GM06990 (cell line): ENCODE measurements at regions not wholly inside any gene's neighbourhood (a gene's known extent, or its start where the extent isn't known, plus 50 kb on each side); places are given as distances from the start of the nearest gene placed in this dataset.

Experiments used
- DNase-seq: peaks from one replicate; pipeline ENCODE4 v3.0.0-alpha.2; 2011; ENCODE audit not compliant: insufficient read length; ENCODE audit errors: extremely low read depth
- H3K27me3 ChIP-seq: replicated peaks from 2 replicates; pipeline ENCODE4 v1.6.0; 2011; ENCODE audit warnings: low read length; ENCODE audit not compliant: control insufficient read depth, insufficient read depth
- H3K36me3 ChIP-seq: 2 replicates; pipeline ENCODE4 v1.5.1; 2011; ENCODE audit warnings: low read length; ENCODE audit not compliant: control insufficient read depth, insufficient read depth
- H3K4me3 ChIP-seq: replicated peaks from 2 replicates; pipeline ENCODE4 v1.5.1; 2011; ENCODE audit warnings: low read depth, mild to moderate bottlenecking, control low read depth, low read length
- CTCF ChIP-seq: IDR thresholded peaks from 2 replicates; pipeline ENCODE4 v1.5.1; 2011; ENCODE audit warnings: low read length, control low read depth, mild to moderate bottlenecking, inconsistent platforms; ENCODE audit not compliant: insufficient read depth, poor library complexity, severe bottlenecking

GRCh38 chr9:113741886-113742854, 133.9 kb upstream of the ZNF618 start:
- TF ChIP-seq CTCF = no peak
- DNase-seq = no peak
- Histone ChIP-seq H3K4me3 (no peak overlapping the region), H3K27me3 (no peaks in the 10 kb centered on the region; the same call in 1 of the 2 replicates), H3K36me3 (no peaks in the 10 kb centered on the region)

DNA sequence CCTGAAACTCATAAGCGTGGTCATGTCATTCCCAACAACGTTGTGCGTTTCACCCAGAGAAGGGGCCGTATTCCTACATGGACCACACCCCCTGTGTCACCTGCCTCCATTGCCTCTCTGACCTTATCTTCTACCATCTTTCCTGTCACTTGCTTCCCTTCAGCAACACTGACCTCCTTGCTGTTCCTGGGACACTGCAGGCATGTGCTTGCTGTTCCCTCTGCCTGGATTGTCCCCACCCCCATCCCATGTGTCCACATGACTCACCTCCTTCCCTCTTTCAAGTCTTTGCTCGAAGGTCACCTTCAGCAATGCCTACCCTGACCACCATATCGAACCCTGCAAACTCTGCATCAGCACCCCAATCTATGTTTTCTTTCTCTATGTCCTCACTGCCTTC, 133.2 kb upstream of the ZNF618 start:
- no peak overlapping the region for H3K4me3 ChIP-seq
- no peak for DNase-seq
- no peak for TF ChIP-seq CTCF
- no peaks in the 10 kb centered on the region; the same call in 1 of the 2 replicates for H3K27me3 ChIP-seq
- H3K36me3 ChIP-seq = no peaks in the 10 kb centered on the region

GRCh38 chr9:113746486-113746885, 129.6 kb upstream of the ZNF618 start:
- H3K4me3 ChIP-seq = no peak overlapping the region
- DNase-seq = no peak
- no peak for TF ChIP-seq CTCF
- no peaks in the 10 kb centered on the region for H3K36me3 ChIP-seq
- H3K27me3 ChIP-seq = no peaks in the 10 kb centered on the region; the same call in 1 of the 2 replicates

DNA sequence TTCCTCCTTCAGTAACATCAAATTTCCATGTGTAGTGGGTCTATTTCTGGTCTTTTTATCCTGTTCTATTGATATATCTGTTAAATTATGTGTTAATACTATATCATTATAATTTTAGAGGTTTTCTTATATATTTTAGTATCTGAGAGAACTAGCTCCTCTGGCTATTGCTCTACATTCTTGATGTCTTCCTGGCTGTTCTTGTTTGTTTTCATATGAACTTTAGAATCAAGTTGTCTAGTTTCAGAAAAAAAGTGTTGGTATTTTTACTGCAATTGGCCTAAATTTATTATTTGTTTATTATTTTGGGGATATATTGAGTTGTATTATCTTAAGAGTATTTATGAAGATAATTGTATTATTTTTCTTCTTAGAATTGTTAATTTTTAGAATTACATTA, 128.0 kb upstream of the ZNF618 start:
- TF ChIP-seq CTCF = no peak
- DNase-seq = no peak
- Histone ChIP-seq H3K27me3 (no peaks in the 10 kb centered on the region; the same call in 1 of the 2 replicates), H3K36me3 (no peaks in the 10 kb centered on the region), H3K4me3 (no peak overlapping the region)

GRCh38 chr9:113753398-113754119, 122.5 kb upstream of the ZNF618 start:
- Histone ChIP-seq H3K36me3 (no peaks in the 10 kb centered on the region), H3K27me3 (no peaks in the 10 kb centered on the region; the same call in 1 of the 2 replicates), H3K4me3 (no peak overlapping the region)
- no peak for DNase-seq
- no peak for TF ChIP-seq CTCF
